ENCODE measurements at regions not wholly inside any gene's neighbourhood (a gene's known extent, or its start where the extent isn't known, plus 50 kb on each side); places are given as distances from the start of the nearest gene placed in this dataset.

DNA sequence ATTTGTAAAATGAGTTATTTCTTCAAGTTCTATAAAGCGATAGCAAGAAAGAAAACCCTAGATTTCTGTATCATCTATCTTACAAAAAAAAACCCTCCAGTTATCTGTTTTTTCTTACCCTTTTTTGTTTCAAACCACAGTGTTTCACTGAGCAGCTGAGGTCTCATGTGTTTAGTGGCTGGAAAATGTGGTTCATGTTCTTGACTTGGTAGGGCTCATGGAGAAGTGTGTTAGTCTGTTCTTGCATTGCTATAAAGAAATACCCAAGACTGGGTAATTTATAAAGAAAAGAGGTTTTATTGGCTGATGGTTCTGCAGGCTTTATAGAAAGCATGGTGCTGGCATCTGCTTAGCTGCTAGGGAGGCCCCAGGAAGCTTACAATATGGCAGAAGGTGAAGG, 147.3 kb upstream of the NABP1 start:
- no peaks in the 10 kb centered on the region for H3K4me1 Mint-ChIP-seq
- peak; percentile 39 for ATAC-seq (replicated peaks)

DNA sequence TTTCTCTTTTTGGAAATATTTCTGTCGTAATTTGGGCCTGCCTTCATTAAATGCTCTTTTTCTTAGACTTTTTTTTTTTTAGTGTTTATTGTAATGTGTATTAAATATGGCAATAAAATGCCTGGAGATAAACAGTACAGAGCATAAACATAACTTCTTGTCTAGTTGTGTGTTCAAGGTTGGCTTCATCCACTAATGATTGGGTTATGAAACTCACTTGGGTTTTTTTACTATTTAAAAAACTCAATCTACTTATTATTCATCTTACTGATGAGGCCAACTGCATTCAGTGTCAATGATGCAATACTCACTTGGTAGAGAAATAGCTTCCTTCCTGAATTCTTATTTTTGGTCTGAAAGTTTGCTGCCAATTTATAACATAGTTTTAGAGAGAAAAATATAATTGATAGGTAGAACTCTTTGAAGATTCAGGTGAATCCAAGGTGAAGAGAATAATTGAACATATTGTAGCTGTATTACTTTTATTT, 144.2 kb upstream of the NABP1 start:
- Mint-ChIP-seq H3K36me3 (ENCODE audit: low read depth) (no peaks in the 10 kb centered on the region), H3K4me3 (no peak overlapping the region)

More for the DNA sequence above, 147.3 kb upstream of the NABP1 start:
- Mint-ChIP-seq H3K27ac (no peak overlapping the region), H3K9me3 (no peaks in the 10 kb centered on the region), H3K4me3 (no peak overlapping the region), H3K27me3 (peaks cover 16% of the 10 kb centered on the region), H3K36me3 (ENCODE audit: low read depth) (no peaks in the 10 kb centered on the region)

DNA sequence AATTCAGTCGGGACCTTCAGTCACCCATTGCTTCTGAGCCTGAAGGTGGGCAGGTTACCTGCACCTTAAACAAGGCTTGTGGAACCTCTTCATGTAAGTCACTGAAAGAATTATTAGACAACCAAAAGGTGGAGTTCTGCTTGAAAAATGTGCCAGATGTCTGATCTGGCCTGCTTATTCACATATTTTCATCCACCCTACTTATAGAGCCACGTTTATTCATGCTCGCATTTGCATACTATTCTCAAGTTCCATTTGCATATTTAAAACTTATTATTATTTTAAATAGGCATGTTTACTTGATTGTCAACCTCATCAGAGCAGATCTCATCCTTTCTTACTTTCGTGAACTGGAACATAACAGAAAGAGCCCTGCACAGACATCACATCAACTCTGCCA, 140.0 kb upstream of the NABP1 start:
- peaks cover 11% of the 10 kb centered on the region for H3K27me3 Mint-ChIP-seq
- peaks cover 5% of the 10 kb centered on the region for H3K9me3 Mint-ChIP-seq

More for the DNA sequence above, 144.2 kb upstream of the NABP1 start:
- H3K4me1 Mint-ChIP-seq: no peaks in the 10 kb centered on the region
- peaks cover 13% of the 10 kb centered on the region for H3K27me3 Mint-ChIP-seq
- H3K27ac Mint-ChIP-seq: no peak overlapping the region
- ATAC-seq (replicated peaks): no peak
- peaks cover 5% of the 10 kb centered on the region for H3K9me3 Mint-ChIP-seq

DNA sequence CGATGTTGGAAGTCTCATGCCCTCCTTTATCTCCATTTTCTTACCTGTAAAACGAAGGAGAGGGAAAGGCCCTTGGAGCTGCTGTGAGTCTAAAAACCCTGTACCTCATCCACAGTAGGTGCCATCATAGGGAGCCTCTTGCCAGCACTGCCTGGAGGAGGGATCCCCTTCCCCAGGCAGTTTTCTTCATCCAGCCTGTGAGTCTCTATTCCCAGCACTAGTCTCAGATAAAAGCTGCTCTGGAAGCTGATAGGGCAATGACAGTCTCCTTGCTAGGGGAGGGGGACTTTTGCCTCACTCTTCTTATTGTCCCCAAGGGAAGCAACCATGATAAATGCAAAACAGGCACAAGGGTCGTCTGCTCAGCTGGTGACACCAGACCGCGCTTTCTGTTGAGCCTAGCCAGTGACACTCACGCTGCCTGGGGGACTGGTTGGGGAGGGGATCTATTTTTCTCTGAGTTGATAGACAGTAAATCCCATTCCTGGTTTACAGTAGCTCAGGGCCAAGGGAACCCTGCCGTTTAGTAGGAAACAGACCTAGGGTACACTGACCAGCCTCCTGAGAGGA, 139.5 kb upstream of the NABP1 start:
- Mint-ChIP-seq H3K4me1 (no peaks in the 10 kb centered on the region), H3K27ac (no peak overlapping the region), H3K36me3 (ENCODE audit: low read depth) (no peaks in the 10 kb centered on the region), H3K4me3 (no peak overlapping the region), H3K27me3 (peaks cover 11% of the 10 kb centered on the region), H3K9me3 (peaks cover 5% of the 10 kb centered on the region)
- ATAC-seq (replicated peaks): no peak

More for the DNA sequence above, 140.0 kb upstream of the NABP1 start:
- H3K27ac Mint-ChIP-seq: no peak overlapping the region
- ATAC-seq (replicated peaks): no peak
- H3K36me3 Mint-ChIP-seq (ENCODE audit: low read depth): no peaks in the 10 kb centered on the region
- no peaks in the 10 kb centered on the region for H3K4me1 Mint-ChIP-seq
- H3K4me3 Mint-ChIP-seq: no peak overlapping the region

DNA sequence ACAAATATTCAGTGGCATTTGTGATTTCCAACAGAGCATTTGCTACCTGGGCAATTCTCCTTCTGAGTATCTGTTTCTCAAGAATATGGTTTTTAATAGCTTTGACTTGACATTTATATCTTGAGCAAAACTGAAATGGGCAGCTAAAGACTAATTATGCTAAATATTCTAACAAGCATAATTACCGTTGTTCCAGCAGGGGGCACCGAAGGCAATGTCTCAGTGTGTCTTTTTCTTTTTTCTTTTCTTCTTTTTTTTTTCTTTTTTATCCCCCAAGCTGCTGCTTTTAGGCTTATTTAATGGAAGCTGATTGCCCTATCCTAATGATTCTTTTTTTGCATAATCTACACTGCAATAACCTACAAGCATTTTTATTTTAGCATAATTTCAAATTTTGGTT, 138.9 kb upstream of the NABP1 start:
- Mint-ChIP-seq H3K4me3 (no peak overlapping the region), H3K36me3 (ENCODE audit: low read depth) (no peaks in the 10 kb centered on the region), H3K27me3 (peaks cover 11% of the 10 kb centered on the region), H3K27ac (no peak overlapping the region), H3K9me3 (peaks cover 5% of the 10 kb centered on the region), H3K4me1 (no peaks in the 10 kb centered on the region)
- no peak for ATAC-seq (replicated peaks)

DNA sequence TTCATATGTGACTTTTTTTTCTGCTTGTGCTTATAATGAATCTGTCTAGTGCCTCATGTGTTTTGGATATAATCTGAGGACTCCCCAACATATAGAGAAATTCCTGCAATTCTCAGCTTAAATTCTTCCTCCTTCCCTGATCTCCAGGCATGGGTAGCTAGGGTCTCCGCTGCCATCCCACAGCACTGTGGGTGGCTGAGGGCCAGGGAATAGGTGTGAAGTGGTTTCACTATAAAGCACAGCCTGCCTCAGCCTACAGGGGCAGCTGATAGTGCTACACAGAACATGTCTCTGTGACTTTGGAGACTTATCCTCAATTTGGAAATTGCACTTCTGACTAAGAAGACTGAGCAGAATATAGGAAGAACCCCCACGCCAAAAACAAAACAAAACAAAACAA, 137.3 kb upstream of the NABP1 start:
- Mint-ChIP-seq H3K9me3 (peaks cover 8% of the 10 kb centered on the region), H3K4me1 (no peaks in the 10 kb centered on the region), H3K27ac (no peak overlapping the region), H3K36me3 (ENCODE audit: low read depth) (no peaks in the 10 kb centered on the region), H3K27me3 (peaks cover 4% of the 10 kb centered on the region), H3K4me3 (no peak overlapping the region)
- ATAC-seq (replicated peaks): no peak

DNA sequence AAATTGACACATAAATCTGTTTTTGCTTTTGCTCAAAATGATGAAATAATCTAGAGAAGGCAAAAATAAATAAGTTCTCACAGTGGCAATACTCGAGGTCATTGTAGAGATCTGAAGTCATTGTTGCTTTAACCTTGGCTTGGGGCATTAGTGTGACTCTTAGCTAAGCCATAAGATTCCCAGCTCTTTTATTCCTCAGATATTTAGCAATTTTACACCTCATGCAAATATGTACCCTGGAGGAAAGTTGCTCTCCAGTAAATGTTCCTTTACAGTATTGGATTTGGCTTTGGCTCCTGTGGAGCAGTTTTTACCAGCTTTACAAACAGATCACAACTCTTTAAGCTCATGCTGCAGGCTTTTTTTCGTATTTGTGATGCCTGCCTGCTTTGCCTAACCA, 134.2 kb upstream of the NABP1 start:
- no peak for ATAC-seq (replicated peaks)
- peaks cover 3% of the 10 kb centered on the region for H3K9me3 Mint-ChIP-seq
- no peak overlapping the region for H3K4me3 Mint-ChIP-seq
- no peak overlapping the region for H3K27ac Mint-ChIP-seq
- no peaks in the 10 kb centered on the region for H3K4me1 Mint-ChIP-seq
- no peaks in the 10 kb centered on the region for H3K36me3 Mint-ChIP-seq (ENCODE audit: low read depth)
- peaks cover 4% of the 10 kb centered on the region for H3K27me3 Mint-ChIP-seq

DNA sequence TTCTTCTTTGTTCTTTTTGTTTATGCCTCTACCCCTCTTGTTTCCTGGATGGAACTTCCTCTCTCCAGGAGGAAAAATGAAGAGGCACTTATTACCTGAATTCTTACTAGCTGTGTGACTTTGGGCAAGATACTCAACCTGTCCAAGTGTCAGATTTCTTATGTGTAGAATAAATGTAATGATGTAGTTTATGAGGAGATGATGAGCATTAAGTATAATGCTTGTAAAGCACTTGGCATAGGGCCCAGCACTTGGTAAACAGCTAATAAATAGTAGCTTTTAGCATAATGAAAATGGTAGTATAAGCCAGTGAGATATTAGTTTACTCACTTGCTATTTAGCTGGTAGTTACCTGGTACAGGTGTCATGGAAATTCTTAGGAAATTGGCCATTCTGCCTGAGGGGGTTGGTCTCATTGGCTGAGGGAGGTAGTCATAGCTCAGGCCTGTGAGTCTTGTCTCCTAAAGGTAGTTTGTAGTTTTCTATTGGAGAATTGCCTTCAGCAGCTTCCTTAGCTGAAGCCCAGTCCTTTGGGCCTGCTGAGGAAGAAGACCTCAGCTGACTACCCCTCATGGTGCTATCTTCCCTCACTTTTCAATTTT, 133.4 kb upstream of the NABP1 start:
- no peaks in the 10 kb centered on the region for H3K36me3 Mint-ChIP-seq (ENCODE audit: low read depth)
- peaks cover 3% of the 10 kb centered on the region for H3K9me3 Mint-ChIP-seq
- ATAC-seq (replicated peaks): no peak
- no peak overlapping the region for H3K4me3 Mint-ChIP-seq
- H3K4me1 Mint-ChIP-seq: no peaks in the 10 kb centered on the region
- H3K27ac Mint-ChIP-seq: no peak overlapping the region
- H3K27me3 Mint-ChIP-seq: peaks cover 4% of the 10 kb centered on the region

DNA sequence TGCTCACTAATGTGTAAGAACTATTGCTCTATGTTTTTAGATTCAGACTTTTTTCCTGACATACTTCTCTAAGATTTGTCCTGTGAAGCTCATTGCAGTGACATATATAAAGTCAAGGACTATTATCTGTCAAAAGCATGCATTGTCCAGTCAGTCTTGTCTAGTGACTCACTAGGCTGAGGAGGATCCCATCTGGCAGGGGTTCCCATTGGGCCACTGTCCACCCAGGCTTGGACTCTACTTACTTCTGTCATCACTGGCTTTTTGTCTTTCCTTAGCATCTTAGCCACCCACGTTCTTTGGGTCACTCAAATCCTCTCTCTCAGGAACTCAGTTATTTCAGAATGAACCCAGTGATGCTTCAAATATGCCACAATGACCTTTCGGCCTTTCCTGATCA, 132.6 kb upstream of the NABP1 start:
- no peak for ATAC-seq (replicated peaks)
- H3K27ac Mint-ChIP-seq: no peak overlapping the region
- no peaks in the 10 kb centered on the region for H3K36me3 Mint-ChIP-seq (ENCODE audit: low read depth)
- H3K27me3 Mint-ChIP-seq: peaks cover 4% of the 10 kb centered on the region
- H3K9me3 Mint-ChIP-seq: peaks cover 3% of the 10 kb centered on the region
- H3K4me3 Mint-ChIP-seq: no peak overlapping the region
- no peaks in the 10 kb centered on the region for H3K4me1 Mint-ChIP-seq

DNA sequence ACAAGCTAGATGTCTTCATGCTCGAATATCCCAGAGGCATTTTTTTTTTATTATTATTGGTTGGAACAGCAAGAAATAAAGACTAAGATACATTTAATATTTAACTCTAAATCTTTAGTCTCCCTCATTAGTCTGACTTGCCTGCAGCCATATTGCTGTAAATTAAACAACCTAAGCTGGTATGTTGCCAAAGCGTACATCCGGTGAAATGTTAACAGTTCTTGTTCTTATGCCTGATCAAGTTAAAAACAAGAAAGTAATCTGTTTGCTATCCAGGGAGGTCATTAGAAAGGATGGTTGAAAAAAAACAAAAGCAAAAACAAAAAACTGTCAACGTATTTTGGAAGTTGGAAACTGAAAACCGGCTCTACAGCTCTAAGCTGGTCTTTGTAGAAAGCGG, 125.9 kb upstream of the NABP1 start:
- Mint-ChIP-seq H3K4me1 (no peaks in the 10 kb centered on the region), H3K27me3 (peaks cover 11% of the 10 kb centered on the region), H3K36me3 (ENCODE audit: low read depth) (no peaks in the 10 kb centered on the region), H3K27ac (no peak overlapping the region), H3K4me3 (no peak overlapping the region), H3K9me3 (no peaks in the 10 kb centered on the region)
- ATAC-seq (replicated peaks): no peak

DNA sequence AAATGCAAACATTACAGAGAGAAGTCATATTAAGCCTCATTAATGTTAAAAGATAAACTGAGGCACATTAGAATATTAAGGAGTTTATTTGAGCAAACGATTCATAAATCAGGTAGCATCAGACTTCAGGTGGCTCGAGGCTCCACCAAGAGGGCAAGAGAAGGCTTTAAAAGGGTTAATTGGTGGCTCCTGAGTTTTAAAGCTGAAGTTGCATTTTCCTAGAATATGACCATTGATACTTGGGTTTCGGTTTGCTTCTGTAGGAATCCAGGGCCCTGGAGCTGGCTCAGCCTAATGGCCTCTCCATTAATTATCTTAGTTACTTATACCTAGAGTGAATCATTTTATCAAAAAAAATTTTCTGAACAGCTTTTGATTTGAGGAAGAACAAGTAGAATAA, 123.7 kb upstream of the NABP1 start:
- Mint-ChIP-seq H3K9me3 (no peaks in the 10 kb centered on the region), H3K4me1 (no peaks in the 10 kb centered on the region), H3K27me3 (peaks cover 11% of the 10 kb centered on the region), H3K36me3 (ENCODE audit: low read depth) (no peaks in the 10 kb centered on the region), H3K27ac (no peak overlapping the region), H3K4me3 (no peak overlapping the region)
- ATAC-seq (replicated peaks): no peak

DNA sequence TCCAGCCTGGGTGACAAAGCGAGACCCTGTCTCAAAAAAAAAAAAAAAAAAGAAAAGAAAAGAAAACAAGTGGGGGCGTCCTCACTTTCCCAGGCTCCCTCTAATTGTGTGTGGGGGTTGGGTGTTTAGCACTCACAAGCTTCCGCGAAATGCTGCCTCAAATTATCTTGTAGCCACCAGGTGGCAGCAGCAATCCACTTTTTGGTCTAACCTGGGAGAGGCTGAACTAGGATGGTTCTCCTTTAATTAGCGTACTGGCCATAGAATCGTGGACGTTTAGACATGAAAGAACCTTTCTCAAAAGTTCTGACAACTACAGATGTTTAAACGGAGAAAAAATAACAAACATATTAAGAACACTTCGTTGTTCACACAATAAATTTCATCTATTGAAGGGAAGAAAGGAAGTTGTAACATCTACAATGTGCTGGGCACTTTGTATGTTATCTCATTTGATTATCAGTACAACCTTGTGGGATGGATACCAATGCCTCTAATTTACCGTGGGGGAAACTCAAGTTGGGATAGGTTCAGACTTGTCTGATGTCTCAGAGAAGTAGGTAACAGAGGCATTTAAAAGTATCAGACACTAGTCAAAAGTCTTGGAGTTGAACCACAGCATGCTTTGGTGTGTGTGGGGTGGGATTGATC, 122.7 kb upstream of the NABP1 start:
- peaks cover 11% of the 10 kb centered on the region for H3K27me3 Mint-ChIP-seq
- H3K4me1 Mint-ChIP-seq: no peaks in the 10 kb centered on the region
- H3K9me3 Mint-ChIP-seq: no peaks in the 10 kb centered on the region
- ATAC-seq (replicated peaks): peak; percentile 84
- H3K4me3 Mint-ChIP-seq: no peak overlapping the region
- no peaks in the 10 kb centered on the region for H3K36me3 Mint-ChIP-seq (ENCODE audit: low read depth)
- H3K27ac Mint-ChIP-seq: no peak overlapping the region

DNA sequence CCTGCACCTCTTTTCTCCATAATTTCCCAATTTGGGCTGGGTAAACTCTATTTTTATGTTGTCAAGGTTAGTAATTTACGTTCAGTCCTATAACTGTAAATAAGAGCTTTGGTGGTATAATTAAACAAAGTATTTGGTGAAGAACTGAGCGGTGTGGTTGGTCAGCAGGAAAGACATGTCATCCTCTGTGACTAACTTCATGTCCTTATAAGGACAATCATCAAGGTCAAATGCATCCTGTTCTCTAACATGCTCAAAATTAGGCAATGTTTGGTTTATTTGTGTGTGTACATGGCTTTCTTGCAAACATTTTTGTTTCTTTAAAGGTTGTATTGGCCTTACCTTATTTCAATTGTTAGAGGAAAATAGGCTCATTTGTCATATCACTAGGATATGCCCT, 121.5 kb upstream of the NABP1 start:
- Mint-ChIP-seq H3K4me3 (no peak overlapping the region), H3K27me3 (peaks cover 8% of the 10 kb centered on the region), H3K27ac (no peak overlapping the region), H3K9me3 (no peaks in the 10 kb centered on the region), H3K4me1 (no peaks in the 10 kb centered on the region), H3K36me3 (ENCODE audit: low read depth) (no peaks in the 10 kb centered on the region)
- no peak for ATAC-seq (replicated peaks)

DNA sequence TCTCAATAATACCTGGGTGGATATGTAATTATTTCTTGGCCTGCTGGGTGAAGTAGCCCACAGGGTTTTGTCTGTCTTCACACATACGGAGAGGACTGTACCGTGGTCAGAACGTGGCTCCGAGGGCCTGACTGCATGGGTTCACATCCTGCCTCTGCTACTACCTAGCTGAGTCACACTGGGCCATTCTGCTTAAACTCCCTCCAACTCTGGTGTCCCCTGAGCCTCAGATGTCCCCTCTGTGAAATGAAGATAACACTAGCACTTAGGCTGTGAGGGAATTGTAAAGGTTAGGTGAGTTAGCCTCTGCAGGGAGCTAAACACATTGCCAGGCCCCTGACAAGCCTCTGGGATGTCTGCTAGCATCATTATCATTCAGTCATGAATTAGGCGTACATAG, 120.1 kb upstream of the NABP1 start:
- Mint-ChIP-seq H3K4me1 (no peaks in the 10 kb centered on the region), H3K27ac (no peak overlapping the region), H3K36me3 (ENCODE audit: low read depth) (no peaks in the 10 kb centered on the region), H3K4me3 (no peak overlapping the region), H3K27me3 (peaks cover 10% of the 10 kb centered on the region), H3K9me3 (no peaks in the 10 kb centered on the region)
- ATAC-seq (replicated peaks): no peak

DNA sequence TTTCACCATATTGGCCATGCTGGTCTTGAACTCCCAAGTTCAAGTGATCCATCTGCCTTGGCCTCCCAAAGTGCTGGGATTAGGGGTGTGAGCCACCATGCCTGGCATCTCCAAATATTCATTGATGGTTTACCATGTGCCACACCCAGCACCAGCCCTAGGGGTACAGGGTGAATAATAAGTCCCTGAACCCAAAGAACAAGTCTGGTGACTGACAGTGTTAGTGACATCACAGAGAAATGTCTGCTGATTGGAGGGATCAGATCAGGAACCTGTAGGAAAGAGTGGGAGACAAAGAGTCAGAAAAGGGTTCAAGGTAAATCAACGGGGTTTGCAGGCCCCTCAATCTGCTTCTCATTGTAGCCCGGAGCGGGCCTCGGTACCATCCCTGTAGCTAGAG, 118.4 kb upstream of the NABP1 start:
- no peaks in the 10 kb centered on the region for H3K4me1 Mint-ChIP-seq
- peaks cover 14% of the 10 kb centered on the region for H3K27me3 Mint-ChIP-seq
- H3K27ac Mint-ChIP-seq: no peak overlapping the region
- no peak for ATAC-seq (replicated peaks)
- H3K9me3 Mint-ChIP-seq: no peaks in the 10 kb centered on the region
- no peak overlapping the region for H3K4me3 Mint-ChIP-seq
- no peaks in the 10 kb centered on the region for H3K36me3 Mint-ChIP-seq (ENCODE audit: low read depth)
